ENCODE measurements at regions not wholly inside any gene's neighbourhood (a gene's known extent, or its start where the extent isn't known, plus 50 kb on each side); places are given as distances from the start of the nearest gene placed in this dataset.

DNA sequence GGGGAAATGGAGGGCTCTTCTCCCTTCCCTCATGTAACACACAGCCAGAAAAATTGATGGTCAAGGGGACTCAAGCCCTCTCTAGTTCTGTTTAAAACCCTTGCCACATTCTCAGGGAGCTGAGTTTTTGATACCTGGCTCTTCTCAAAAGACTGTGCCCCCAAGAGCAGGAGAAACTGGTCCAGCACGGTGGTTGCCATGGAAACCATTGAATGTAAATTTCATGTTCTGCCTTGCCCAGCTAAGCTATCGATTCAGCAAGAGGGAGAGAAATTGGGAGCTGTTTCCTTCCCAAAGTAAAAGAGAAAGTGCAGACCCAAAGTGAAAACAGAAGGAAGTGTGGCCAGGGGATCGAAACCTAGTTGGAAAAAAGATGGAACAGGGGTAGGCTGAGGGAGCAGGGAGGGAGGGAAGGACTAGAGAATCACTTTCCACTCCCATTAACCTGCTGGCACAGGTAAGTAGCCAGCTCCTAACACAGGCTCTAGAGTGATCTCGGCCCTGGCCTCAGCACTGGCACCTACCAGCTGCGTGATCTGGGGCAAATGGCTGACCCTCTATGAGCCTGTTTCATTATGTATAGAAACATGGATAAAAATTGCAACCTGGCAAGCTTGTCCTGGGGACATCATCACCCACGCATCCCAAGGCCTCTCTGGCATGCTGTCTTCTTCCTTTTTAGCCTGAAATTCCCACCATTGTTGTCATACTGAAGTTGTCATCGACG is 140.9 kb downstream of the TPRA1 start:
- no peak overlapping the region for H3K27ac ChIP-seq (ENCODE audit: low read length in 2 of 2)
- DNase-seq (no peak), ATAC-seq (ENCODE audit: low read depth) (no peak)
- H3K9ac ChIP-seq (ENCODE audit: low read length) = no peak overlapping the region
- H3K9me3 ChIP-seq (ENCODE audit: control extremely low read depth in 1 of 3, control insufficient read depth in 2 of 3, insufficient read depth in 1 of 3, low read length in 2 of 3) = peaks cover 0 to 4% (median 0%) of the 10 kb centered on the region in 3 donors
- intact Hi-C loops (cut with micrococcal nuclease) = no loop called here
- CTCF ChIA-PET = no interaction called here
- no peak overlapping the region for H2AFZ ChIP-seq (ENCODE audit: insufficient read depth, low read depth, low read length, poor library complexity, severe bottlenecking)
- no peak overlapping the region for H3K4me3 Mint-ChIP-seq
- no peaks in the 10 kb centered on the region for H3K4me1 Mint-ChIP-seq
- POLR2A ChIA-PET = no interaction called here
- no peak overlapping the region for H3K4me3 ChIP-seq (ENCODE audit: control extremely low read depth in 1 of 5, extremely low read depth in 1 of 5, insufficient read depth in 1 of 5, low read depth in 2 of 5, low read length in 4 of 5)
- no peaks in the 10 kb centered on the region for H3K79me2 ChIP-seq (ENCODE audit: control insufficient read depth, insufficient read depth, low read length)
- H3K27me3 ChIP-seq (replicated peaks in 1 of 4; ENCODE audit: control extremely low read depth in 1 of 4, control insufficient read depth in 3 of 4, insufficient read depth in 4 of 4, low read length in 3 of 4) = peaks cover 0 to 17% (median 0%) of the 10 kb centered on the region in 4 experiments
- H4K20me1 ChIP-seq (ENCODE audit: control insufficient read depth, insufficient read depth, low read length, poor library complexity, severe bottlenecking) = no peaks in the 10 kb centered on the region
- no peaks in the 10 kb centered on the region for H3K36me3 ChIP-seq (replicated peaks in 1 of 2; ENCODE audit: control extremely low read depth in 1 of 2, control insufficient read depth in 1 of 2, extremely low read depth in 1 of 2, insufficient read depth in 2 of 2, low read length in 1 of 2)
- 61% methylated on average over 6 of the region's 8 CpGs for WGBS (ENCODE audit: insufficient coverage)
- no peaks in the 10 kb centered on the region for H3K4me1 ChIP-seq (ENCODE audit: control insufficient read depth in 2 of 2, insufficient read depth in 2 of 2, low read length in 2 of 2)
- H3K27ac Mint-ChIP-seq = no peak overlapping the region
- H3K9me3 Mint-ChIP-seq (ENCODE audit: insufficient read depth) = no peaks in the 10 kb centered on the region
- H3K4me2 ChIP-seq (replicated peaks; ENCODE audit: low read depth, low read length, poor library complexity, severe bottlenecking) = no peak overlapping the region
- H3K27me3 Mint-ChIP-seq = peaks cover 26% of the 10 kb centered on the region
- no peak for TF ChIP-seq EZH2 (IDR thresholded peaks at IDR 0.05; ENCODE audit: borderline replicate concordance, insufficient read depth, low read depth, low read length, poor library complexity, severe bottlenecking)
- TF ChIP-seq, protein P1, sequence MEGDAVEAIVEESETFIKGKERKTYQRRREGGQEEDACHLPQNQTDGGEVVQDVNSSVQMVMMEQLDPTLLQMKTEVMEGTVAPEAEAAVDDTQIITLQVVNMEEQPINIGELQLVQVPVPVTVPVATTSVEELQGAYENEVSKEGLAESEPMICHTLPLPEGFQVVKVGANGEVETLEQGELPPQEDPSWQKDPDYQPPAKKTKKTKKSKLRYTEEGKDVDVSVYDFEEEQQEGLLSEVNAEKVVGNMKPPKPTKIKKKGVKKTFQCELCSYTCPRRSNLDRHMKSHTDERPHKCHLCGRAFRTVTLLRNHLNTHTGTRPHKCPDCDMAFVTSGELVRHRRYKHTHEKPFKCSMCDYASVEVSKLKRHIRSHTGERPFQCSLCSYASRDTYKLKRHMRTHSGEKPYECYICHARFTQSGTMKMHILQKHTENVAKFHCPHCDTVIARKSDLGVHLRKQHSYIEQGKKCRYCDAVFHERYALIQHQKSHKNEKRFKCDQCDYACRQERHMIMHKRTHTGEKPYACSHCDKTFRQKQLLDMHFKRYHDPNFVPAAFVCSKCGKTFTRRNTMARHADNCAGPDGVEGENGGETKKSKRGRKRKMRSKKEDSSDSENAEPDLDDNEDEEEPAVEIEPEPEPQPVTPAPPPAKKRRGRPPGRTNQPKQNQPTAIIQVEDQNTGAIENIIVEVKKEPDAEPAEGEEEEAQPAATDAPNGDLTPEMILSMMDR (IDR thresholded peaks at IDR 0.05) = no peak

DNA sequence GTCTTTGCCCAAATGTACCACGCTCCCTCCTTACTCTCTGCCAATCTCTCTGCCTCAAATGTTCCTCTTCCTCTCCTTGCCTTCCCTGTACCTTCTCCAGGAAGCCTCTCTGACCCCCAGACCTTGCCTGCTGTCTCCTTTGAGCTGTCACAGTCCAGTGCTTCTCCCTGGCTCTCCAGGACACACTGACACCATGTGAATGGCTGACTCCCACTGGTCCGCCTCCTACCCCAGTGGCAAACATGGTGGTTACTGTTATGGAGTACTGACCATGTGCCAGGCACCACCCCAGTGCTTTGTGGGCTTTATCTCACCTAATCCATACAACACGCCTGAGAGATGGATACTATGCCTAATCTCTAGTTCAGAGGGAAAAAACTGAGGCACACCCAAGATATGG is 141.9 kb downstream of the TPRA1 start:
- WGBS (ENCODE audit: insufficient coverage) = 93% methylated on average over 2 of the region's 3 CpGs
- Histone ChIP-seq H2AFZ (ENCODE audit: insufficient read depth, low read depth, low read length, poor library complexity, severe bottlenecking) (no peak overlapping the region), H3K4me2 (replicated peaks; ENCODE audit: low read depth, low read length, poor library complexity, severe bottlenecking) (no peak overlapping the region), H3K27me3 (replicated peaks in 1 of 4; ENCODE audit: control extremely low read depth in 1 of 4, control insufficient read depth in 3 of 4, insufficient read depth in 4 of 4, low read length in 3 of 4) (peaks cover 0 to 10% (median 0%) of the 10 kb centered on the region in 4 experiments), H3K79me2 (ENCODE audit: control insufficient read depth, insufficient read depth, low read length) (no peaks in the 10 kb centered on the region), H3K4me3 (ENCODE audit: control extremely low read depth in 1 of 5, extremely low read depth in 1 of 5, insufficient read depth in 1 of 5, low read depth in 2 of 5, low read length in 4 of 5) (no peak overlapping the region), H3K9me3 (ENCODE audit: control extremely low read depth in 1 of 3, control insufficient read depth in 2 of 3, insufficient read depth in 1 of 3, low read length in 2 of 3) (peaks cover 0 to 4% (median 0%) of the 10 kb centered on the region in 3 donors), H3K9ac (ENCODE audit: low read length) (no peak overlapping the region), H3K27ac (ENCODE audit: low read length in 2 of 2) (no peak overlapping the region), H3K36me3 (replicated peaks in 1 of 2; ENCODE audit: control extremely low read depth in 1 of 2, control insufficient read depth in 1 of 2, extremely low read depth in 1 of 2, insufficient read depth in 2 of 2, low read length in 1 of 2) (no peaks in the 10 kb centered on the region), H4K20me1 (ENCODE audit: control insufficient read depth, insufficient read depth, low read length, poor library complexity, severe bottlenecking) (no peaks in the 10 kb centered on the region), H3K4me1 (ENCODE audit: control insufficient read depth in 2 of 2, insufficient read depth in 2 of 2, low read length in 2 of 2) (no peaks in the 10 kb centered on the region)
- no peak overlapping the region for H3K27ac Mint-ChIP-seq
- intact Hi-C loops (cut with micrococcal nuclease) = no loop called here
- POLR2A ChIA-PET = no interaction called here
- H3K4me3 Mint-ChIP-seq = no peak overlapping the region
- CTCF ChIA-PET = no interaction called here
- H3K27me3 Mint-ChIP-seq = peaks cover 20% of the 10 kb centered on the region
- TF ChIP-seq, protein P1 (IDR thresholded peaks at IDR 0.05) = no peak
- no peak for TF ChIP-seq EZH2 (IDR thresholded peaks at IDR 0.05; ENCODE audit: borderline replicate concordance, insufficient read depth, low read depth, low read length, poor library complexity, severe bottlenecking)
- ATAC-seq (ENCODE audit: low read depth) (no peak), DNase-seq (no peak)
- H3K9me3 Mint-ChIP-seq (ENCODE audit: insufficient read depth) = no peaks in the 10 kb centered on the region
- no peaks in the 10 kb centered on the region for H3K4me1 Mint-ChIP-seq
